Activated B cell treated with CpG ODN at 0.5 μM for 24 hours (primary cell): ENCODE measurements at regions not wholly inside any gene's neighbourhood (a gene's known extent, or its start where the extent isn't known, plus 50 kb on each side); places are given as distances from the start of the nearest gene placed in this dataset.

Experiments
- ATAC-seq: fragments of 200-7000 bp; cut with Tn5 transposase; one replicate; pipeline ENCODE4 v1.10.0; 2021; ENCODE audit warnings: low read depth, mild to moderate bottlenecking, moderate library complexity
- CTCF ChIA-PET: fragments of 350-600 bp; sonication (Branson Sonifier 250); formaldehyde crosslinking; loops from one replicate; lab custom pipeline; 2021; ENCODE audit warnings: antibody characterized with exemption; lab: Charles Lee
- POLR2A ChIA-PET: fragments of 350-600 bp; sonication (Branson Sonifier 250); formaldehyde crosslinking; loops from one replicate; lab custom pipeline; 2021; ENCODE audit warnings: antibody characterized with exemption; lab: Charles Lee
- DNase-seq: peaks from one replicate; pipeline ENCODE4 v3.0.0; 2022
- H3K27ac Mint-ChIP-seq: one replicate; pipeline ENCODE4 v1.8.0; 2020; ENCODE audit warnings: mixed read lengths
- H3K27me3 Mint-ChIP-seq: one replicate; pipeline ENCODE4 v1.8.0; 2021; ENCODE audit warnings: mixed read lengths
- H3K36me3 Mint-ChIP-seq: one replicate; pipeline ENCODE4 v1.8.0; 2021; ENCODE audit warnings: low read depth, mixed read lengths
- H3K4me1 Mint-ChIP-seq: one replicate; pipeline ENCODE4 v1.8.0; 2021; ENCODE audit warnings: mixed read lengths
- H3K4me3 Mint-ChIP-seq: one replicate; pipeline ENCODE4 v1.8.0; 2020; ENCODE audit warnings: mild to moderate bottlenecking, mixed read lengths
- H3K9me3 Mint-ChIP-seq: one replicate; pipeline ENCODE4 v1.8.0; 2020; ENCODE audit warnings: mixed read lengths
- CTCF ChIP-seq: fragments of 200-600 bp; IDR thresholded peaks from one replicate; pipeline ENCODE4 v1.8.0; 2022; ENCODE audit warnings: antibody characterized with exemption, mild to moderate bottlenecking
- intact Hi-C: fragments of 100-400 bp; cut with micrococcal nuclease; formaldehyde crosslinking; loops from one replicate; pipeline ENCODE4 v1.15.1; 2024

GRCh38 chr4:111596491-111596890 lies 548.8 kb upstream of the FAM241A start:
- Mint-ChIP-seq H3K9me3 (no peaks in the 10 kb centered on the region), H3K27ac (no peak overlapping the region), H3K36me3 (no peaks in the 10 kb centered on the region), H3K4me3 (no peak overlapping the region), H3K4me1 (no peaks in the 10 kb centered on the region), H3K27me3 (no peaks in the 10 kb centered on the region)
- ATAC-seq (no peak), DNase-seq (no peak)
- CTCF ChIA-PET = no interaction called here
- intact Hi-C loops = no loop called here
- no peak for TF ChIP-seq CTCF
- POLR2A ChIA-PET = no interaction called here

GRCh38 chr4:111601671-111602070 lies 543.6 kb upstream of the FAM241A start:
- ChIA-PET CTCF (no interaction called here), POLR2A (no interaction called here)
- Mint-ChIP-seq H3K27ac (no peak overlapping the region), H3K4me3 (no peak overlapping the region), H3K4me1 (no peaks in the 10 kb centered on the region), H3K9me3 (no peaks in the 10 kb centered on the region), H3K36me3 (no peaks in the 10 kb centered on the region), H3K27me3 (no peaks in the 10 kb centered on the region)
- intact Hi-C loops = no loop called here
- no peak for TF ChIP-seq CTCF
- no peak for DNase-seq
- no peak for ATAC-seq

GRCh38 chr4:111602848-111603247 lies 542.4 kb upstream of the FAM241A start:
- no peaks in the 10 kb centered on the region for H3K4me1 Mint-ChIP-seq
- no peak overlapping the region for H3K27ac Mint-ChIP-seq
- H3K36me3 Mint-ChIP-seq = no peaks in the 10 kb centered on the region
- ATAC-seq = no peak
- no peak for TF ChIP-seq CTCF
- no peaks in the 10 kb centered on the region for H3K27me3 Mint-ChIP-seq
- H3K4me3 Mint-ChIP-seq = no peak overlapping the region
- H3K9me3 Mint-ChIP-seq = no peaks in the 10 kb centered on the region
- CTCF ChIA-PET = no interaction called here
- POLR2A ChIA-PET = no interaction called here
- intact Hi-C loops = no loop called here
- no peak for DNase-seq

- POLR2A ChIA-PET = no interaction called here
- no peaks in the 10 kb centered on the region for H3K4me1 Mint-ChIP-seq
- ATAC-seq = no peak
Measured at GRCh38 chr4:111605111-111605510, 540.1 kb upstream of the FAM241A start.

GRCh38 chr4:111610681-111611080 lies 534.6 kb upstream of the FAM241A start:
- no peaks in the 10 kb centered on the region for H3K9me3 Mint-ChIP-seq
- no peaks in the 10 kb centered on the region for H3K27me3 Mint-ChIP-seq
- H3K36me3 Mint-ChIP-seq = no peaks in the 10 kb centered on the region
- intact Hi-C loops = no loop called here
- ATAC-seq = no peak
- no peak overlapping the region for H3K4me3 Mint-ChIP-seq
- H3K27ac Mint-ChIP-seq = no peak overlapping the region
- POLR2A ChIA-PET = no interaction called here
- H3K4me1 Mint-ChIP-seq = no peaks in the 10 kb centered on the region
- no peak for TF ChIP-seq CTCF
- DNase-seq = no peak
- CTCF ChIA-PET = no interaction called here

More at GRCh38 chr4:111605111-111605510, 540.1 kb upstream of the FAM241A start:
- Mint-ChIP-seq H3K27me3 (no peaks in the 10 kb centered on the region), H3K36me3 (no peaks in the 10 kb centered on the region), H3K4me3 (no peak overlapping the region), H3K9me3 (no peaks in the 10 kb centered on the region), H3K27ac (no peak overlapping the region)
- intact Hi-C loops = no loop called here
- no peak for DNase-seq
- CTCF ChIA-PET = no interaction called here
- TF ChIP-seq CTCF = no peak
